ENCODE measurements at regions not wholly inside any gene's neighbourhood (a gene's known extent, or its start where the extent isn't known, plus 50 kb on each side); places are given as distances from the start of the nearest gene placed in this dataset.

GRCh38 chr9:29203244-29203930 lies 1630.1 kb upstream of the C9orf72 start:
- Histone ChIP-seq H4K8ac (ENCODE audit: low read depth in 2 of 2, low read length in 2 of 2) (no peak overlapping the region), H3K23ac (ENCODE audit: low read depth, low read length) (no peak overlapping the region), H4K20me1 (ENCODE audit: insufficient read depth, low read length) (no peaks in the 10 kb centered on the region), H3K9me1 (ENCODE audit: insufficient read depth, low read length) (no peaks in the 10 kb centered on the region), H3K4ac (ENCODE audit: low read depth, low read length) (no peak overlapping the region), H2BK15ac (ENCODE audit: low read depth, low read length) (no peak overlapping the region), H3K4me1 (ENCODE audit: control insufficient read depth, insufficient read depth, low read length) (no peaks in the 10 kb centered on the region), H3K79me1 (ENCODE audit: low read depth in 1 of 2, low read length in 2 of 2) (no peaks in the 10 kb centered on the region), H3K9me3 (ENCODE audit: control insufficient read depth, insufficient read depth, low read length) (no peaks in the 10 kb centered on the region), H3K36me3 (ENCODE audit: control insufficient read depth, insufficient read depth, low read length) (no peaks in the 10 kb centered on the region), H2AFZ (replicated peaks; ENCODE audit: low read length, poor library complexity) (no peak overlapping the region), H2BK5ac (ENCODE audit: low read depth, low read length, poor library complexity, severe bottlenecking) (no peak overlapping the region), H3K4me3 (ENCODE audit: insufficient read depth, low read depth, low read length) (no peak overlapping the region), H2AK9ac (replicated peaks; ENCODE audit: low read depth, low read length, poor library complexity) (no peak overlapping the region), H3K14ac (replicated peaks; ENCODE audit: low read depth, low read length) (no peak overlapping the region), H4K91ac (ENCODE audit: insufficient read depth, low read depth, low read length) (no peak overlapping the region), H2BK20ac (ENCODE audit: low read depth, low read length) (no peak overlapping the region), H2BK120ac (ENCODE audit: low read depth, low read length) (no peak overlapping the region), H3K27ac (ENCODE audit: insufficient read depth, low read length) (no peak overlapping the region), H2AK5ac (ENCODE audit: low read depth, low read length) (no peak overlapping the region), H3K18ac (ENCODE audit: low read depth, low read length) (no peak overlapping the region), H3K9ac (ENCODE audit: low read depth, low read length) (no peak overlapping the region), H3K56ac (ENCODE audit: extremely low read depth, insufficient read depth, low read length) (no peak overlapping the region), H3K4me2 (ENCODE audit: low read depth, low read length) (no peak overlapping the region), H4K5ac (ENCODE audit: low read depth, low read length) (no peak overlapping the region), H3K27me3 (ENCODE audit: control insufficient read depth, insufficient read depth, low read length) (no peaks in the 10 kb centered on the region)
- POLR2A ChIA-PET (ENCODE audit: unreplicated experiment): no interaction called here
- intact Hi-C loops (cut with micrococcal nuclease) (no loop called here), dilution Hi-C loops (cut with HindIII; ENCODE audit: low sequenced_read_pairs, unreplicated experiment) (no loop called here), in situ Hi-C loops (cut with MboI; ENCODE audit: low sequenced_read_pairs) (no loop called here)
- TF ChIP-seq MXI1 (IDR thresholded peaks at IDR 0.05; ENCODE audit: borderline replicate concordance, low read depth, low read length) (no peak), MAZ (IDR thresholded peaks at IDR 0.05; ENCODE audit: borderline replicate concordance, low read depth, low read length) (no peak), CHD1 (IDR thresholded peaks at IDR 0.05; ENCODE audit: low read depth, low read length) (no peak), BHLHE40 (IDR thresholded peaks at IDR 0.05; ENCODE audit: low read depth, low read length) (no peak), RAD21 (IDR thresholded peaks at IDR 0.05; ENCODE audit: low read length) (no peak), FOS (IDR thresholded peaks at IDR 0.05; ENCODE audit: low read depth, low read length) (no peak), RCOR1 (IDR thresholded peaks at IDR 0.05; ENCODE audit: insufficient replicate concordance, low read length) (no peak), MAFK (IDR thresholded peaks at IDR 0.05; ENCODE audit: low read depth, low read length) (no peak), NFE2L2 (IDR thresholded peaks at IDR 0.05; ENCODE audit: low read depth, low read length) (no peak), POLR2A (IDR thresholded peaks at IDR 0.05; ENCODE audit: low read depth, low read length) (no peak), ELK1 (IDR thresholded peaks at IDR 0.05; ENCODE audit: borderline replicate concordance, low read depth, low read length) (no peak), CEBPB (IDR thresholded peaks at IDR 0.05; ENCODE audit: low read depth, low read length) (no peak), SMC3 (IDR thresholded peaks at IDR 0.05; ENCODE audit: low read depth, low read length) (no peak)
- TF ChIP-seq, protein P1, sequence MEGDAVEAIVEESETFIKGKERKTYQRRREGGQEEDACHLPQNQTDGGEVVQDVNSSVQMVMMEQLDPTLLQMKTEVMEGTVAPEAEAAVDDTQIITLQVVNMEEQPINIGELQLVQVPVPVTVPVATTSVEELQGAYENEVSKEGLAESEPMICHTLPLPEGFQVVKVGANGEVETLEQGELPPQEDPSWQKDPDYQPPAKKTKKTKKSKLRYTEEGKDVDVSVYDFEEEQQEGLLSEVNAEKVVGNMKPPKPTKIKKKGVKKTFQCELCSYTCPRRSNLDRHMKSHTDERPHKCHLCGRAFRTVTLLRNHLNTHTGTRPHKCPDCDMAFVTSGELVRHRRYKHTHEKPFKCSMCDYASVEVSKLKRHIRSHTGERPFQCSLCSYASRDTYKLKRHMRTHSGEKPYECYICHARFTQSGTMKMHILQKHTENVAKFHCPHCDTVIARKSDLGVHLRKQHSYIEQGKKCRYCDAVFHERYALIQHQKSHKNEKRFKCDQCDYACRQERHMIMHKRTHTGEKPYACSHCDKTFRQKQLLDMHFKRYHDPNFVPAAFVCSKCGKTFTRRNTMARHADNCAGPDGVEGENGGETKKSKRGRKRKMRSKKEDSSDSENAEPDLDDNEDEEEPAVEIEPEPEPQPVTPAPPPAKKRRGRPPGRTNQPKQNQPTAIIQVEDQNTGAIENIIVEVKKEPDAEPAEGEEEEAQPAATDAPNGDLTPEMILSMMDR (conservative IDR thresholded peaks at IDR 0.05; ENCODE audit: low read depth, low read length): no peak
- CTCF ChIA-PET: no interaction called here
- 0% methylated on average over 2 of the region's 2 CpGs; no CpG with 5 or more reads in 1 of the 2 experiments for WGBS, 2 experiments (ENCODE audit: extremely low coverage in 2 of 2, insufficient read length in 1 of 2)
- DNase-seq: no peak
- ATAC-seq (ENCODE audit: low read depth): no peak
- no TSS peak for BruUV-seq (replicated peaks)
